ENCODE measurements at regions not wholly inside any gene's neighbourhood (a gene's known extent, or its start where the extent isn't known, plus 50 kb on each side); places are given as distances from the start of the nearest gene placed in this dataset.

- H3K27ac ChIP-seq, result no peak overlapping the region
- no peak for DNase-seq (ENCODE audit: low spot score in 2 of 2)
- no peaks in the 10 kb centered on the region for H3K27me3 ChIP-seq
- H3K4me3 ChIP-seq, result no peak overlapping the region
- no peaks in the 10 kb centered on the region for H3K9me3 ChIP-seq
- H3K36me3 ChIP-seq, result no peaks in the 10 kb centered on the region
- TF ChIP-seq CTCF (IDR thresholded peaks at IDR 0.05), result no peak
- H3K4me1 ChIP-seq, result no peaks in the 10 kb centered on the region
- intact Hi-C loops (cut with DNase I), result no loop called here
Measured at GRCh38 chr3:18732474-18732873, 307.3 kb upstream of the SATB1 start.

- Histone ChIP-seq H3K4me3 (no peak overlapping the region), H3K9me3 (no peaks in the 10 kb centered on the region), H3K27ac (no peak overlapping the region), H3K27me3 (no peaks in the 10 kb centered on the region), H3K4me1 (no peaks in the 10 kb centered on the region), H3K36me3 (no peaks in the 10 kb centered on the region)
- no peak for DNase-seq (ENCODE audit: low spot score in 2 of 2)
- no peak for TF ChIP-seq CTCF (IDR thresholded peaks at IDR 0.05)
- intact Hi-C loops (cut with DNase I), result no loop called here
Measured at GRCh38 chr3:18730491-18730890, 305.4 kb upstream of the SATB1 start.

GRCh38 chr3:18729671-18730070 is 304.5 kb upstream of the SATB1 start:
- DNase-seq (ENCODE audit: low spot score in 2 of 2), result no peak
- intact Hi-C loops (cut with DNase I), result no loop called here
- H3K36me3 ChIP-seq, result no peaks in the 10 kb centered on the region
- no peaks in the 10 kb centered on the region for H3K27me3 ChIP-seq
- no peak overlapping the region for H3K27ac ChIP-seq
- H3K9me3 ChIP-seq, result no peaks in the 10 kb centered on the region
- no peak for TF ChIP-seq CTCF (IDR thresholded peaks at IDR 0.05)
- H3K4me1 ChIP-seq, result no peaks in the 10 kb centered on the region
- no peak overlapping the region for H3K4me3 ChIP-seq

- Histone ChIP-seq H3K36me3 (no peaks in the 10 kb centered on the region), H3K27ac (no peak overlapping the region), H3K9me3 (no peaks in the 10 kb centered on the region), H3K4me3 (no peak overlapping the region), H3K27me3 (no peaks in the 10 kb centered on the region), H3K4me1 (no peaks in the 10 kb centered on the region)
- intact Hi-C loops (cut with DNase I), result no loop called here
- no peak for DNase-seq (ENCODE audit: low spot score in 2 of 2)
- no peak for TF ChIP-seq CTCF (IDR thresholded peaks at IDR 0.05)
Measured at GRCh38 chr3:18725668-18726407, 300.7 kb upstream of the SATB1 start.

GRCh38 chr3:18724456-18724855 is 299.3 kb upstream of the SATB1 start:
- Histone ChIP-seq H3K4me3 (no peak overlapping the region), H3K27ac (no peak overlapping the region), H3K9me3 (no peaks in the 10 kb centered on the region), H3K4me1 (no peaks in the 10 kb centered on the region), H3K27me3 (no peaks in the 10 kb centered on the region), H3K36me3 (no peaks in the 10 kb centered on the region)
- intact Hi-C loops (cut with DNase I), result no loop called here
- no peak for TF ChIP-seq CTCF (IDR thresholded peaks at IDR 0.05)
- no peak for DNase-seq (ENCODE audit: low spot score in 2 of 2)

Data from ascending aorta (tissue), 2 donors.